Medulla oblongata (tissue), 1 donor: ENCODE measurements at regions not wholly inside any gene's neighbourhood (a gene's known extent, or its start where the extent isn't known, plus 50 kb on each side); places are given as distances from the start of the nearest gene placed in this dataset.
"Not testable (repeated sequence)": the region's sequence is repeated elsewhere in the genome, so short reads cannot be mapped to it uniquely, and the experiment has no call there.

Source experiments
- DNase-seq: peaks from one replicate; pipeline ENCODE4 v3.0.0-alpha.2; 2015; ENCODE audit errors: extremely low spot score

- no peak for DNase-seq
Observed at GRCh38 chr10:118914629-118915028, 114.9 kb upstream of the NANOS1 start.

GRCh38 chr10:118915161-118915560, 114.4 kb upstream of the NANOS1 start:
- no peak for DNase-seq

GRCh38 chr10:118916777-118917176, 112.7 kb upstream of the NANOS1 start:
- no peak for DNase-seq

GRCh38 chr10:118917701-118918100, 111.8 kb upstream of the NANOS1 start:
- no peak for DNase-seq

GRCh38 chr10:118918116-118918515, 111.4 kb upstream of the NANOS1 start:
- DNase-seq = no peak

- DNase-seq = no peak
Observed at GRCh38 chr10:118918587-118918986, 110.9 kb upstream of the NANOS1 start.

GRCh38 chr10:118920206-118920605, 109.3 kb upstream of the NANOS1 start:
- no peak for DNase-seq

GRCh38 chr10:118922226-118922625, 107.3 kb upstream of the NANOS1 start:
- no peak for DNase-seq

GRCh38 chr10:118922972-118923371, 106.5 kb upstream of the NANOS1 start:
- no peak for DNase-seq

- no peak for DNase-seq
Observed at GRCh38 chr10:118924493-118924892, 105.0 kb upstream of the NANOS1 start.

- no peak for DNase-seq
Observed at GRCh38 chr10:118925404-118926071, 104.0 kb upstream of the NANOS1 start.

GRCh38 chr10:118926072-118926417, 103.5 kb upstream of the NANOS1 start:
- no peak for DNase-seq

GRCh38 chr10:118926441-118926840, 103.1 kb upstream of the NANOS1 start:
- no peak for DNase-seq

- DNase-seq = no peak
Observed at GRCh38 chr10:118926903-118927302, 102.6 kb upstream of the NANOS1 start.

GRCh38 chr10:118927321-118927720, 102.2 kb upstream of the NANOS1 start:
- DNase-seq = no peak

GRCh38 chr10:118930614-118931013, 98.9 kb upstream of the NANOS1 start:
- DNase-seq = no peak

GRCh38 chr10:118931436-118931835, 98.1 kb upstream of the NANOS1 start:
- no peak for DNase-seq

GRCh38 chr10:118932154-118932553, 97.4 kb upstream of the NANOS1 start:
- DNase-seq = not testable (repeated sequence)

- no peak for DNase-seq
Observed at GRCh38 chr10:118937226-118937625, 92.3 kb upstream of the NANOS1 start.

GRCh38 chr10:118939211-118940007, 90.1 kb upstream of the NANOS1 start:
- DNase-seq = no peak

- no peak for DNase-seq
Observed at GRCh38 chr10:118940386-118940785, 89.1 kb upstream of the NANOS1 start.

- no peak for DNase-seq
Observed at GRCh38 chr10:118943253-118943652, 86.3 kb upstream of the NANOS1 start.

- no peak for DNase-seq
Observed at GRCh38 chr10:118944959-118945633, 84.4 kb upstream of the NANOS1 start.
